Uterus (tissue), 2 donors: ENCODE measurements at regions not wholly inside any gene's neighbourhood (a gene's known extent, or its start where the extent isn't known, plus 50 kb on each side); places are given as distances from the start of the nearest gene placed in this dataset.

Experiments used
- POLR2A ChIP-seq, 2 donors: fragments of 450-650 bp; IDR thresholded peaks; one replicate each; pipeline ENCODE4 v1.6.1; 2016; ENCODE audit warnings: antibody characterized with exemption in 2 of 2, mild to moderate bottlenecking in 1 of 2, moderate library complexity in 1 of 2
- TF ChIP-seq, protein P1 (sequence below), 4 experiments: fragments of 200-600 bp in 2 of 4; fragments of 450-650 bp in 2 of 4; sonication (generic) in 2 of 4; IDR thresholded peaks; one replicate each; pipeline ENCODE4 v1.5.1; 2016 to 2019; ENCODE audit warnings: antibody characterized with exemption in 4 of 4, mild to moderate bottlenecking in 2 of 4, moderate library complexity in 1 of 4

- TF ChIP-seq POLR2A (IDR thresholded peaks at IDR 0.05): no peak
- TF ChIP-seq, protein P1, sequence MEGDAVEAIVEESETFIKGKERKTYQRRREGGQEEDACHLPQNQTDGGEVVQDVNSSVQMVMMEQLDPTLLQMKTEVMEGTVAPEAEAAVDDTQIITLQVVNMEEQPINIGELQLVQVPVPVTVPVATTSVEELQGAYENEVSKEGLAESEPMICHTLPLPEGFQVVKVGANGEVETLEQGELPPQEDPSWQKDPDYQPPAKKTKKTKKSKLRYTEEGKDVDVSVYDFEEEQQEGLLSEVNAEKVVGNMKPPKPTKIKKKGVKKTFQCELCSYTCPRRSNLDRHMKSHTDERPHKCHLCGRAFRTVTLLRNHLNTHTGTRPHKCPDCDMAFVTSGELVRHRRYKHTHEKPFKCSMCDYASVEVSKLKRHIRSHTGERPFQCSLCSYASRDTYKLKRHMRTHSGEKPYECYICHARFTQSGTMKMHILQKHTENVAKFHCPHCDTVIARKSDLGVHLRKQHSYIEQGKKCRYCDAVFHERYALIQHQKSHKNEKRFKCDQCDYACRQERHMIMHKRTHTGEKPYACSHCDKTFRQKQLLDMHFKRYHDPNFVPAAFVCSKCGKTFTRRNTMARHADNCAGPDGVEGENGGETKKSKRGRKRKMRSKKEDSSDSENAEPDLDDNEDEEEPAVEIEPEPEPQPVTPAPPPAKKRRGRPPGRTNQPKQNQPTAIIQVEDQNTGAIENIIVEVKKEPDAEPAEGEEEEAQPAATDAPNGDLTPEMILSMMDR (IDR thresholded peaks at IDR 0.05): no peak
Measured at GRCh38 chr3:189103208-189103607, 68.6 kb upstream of the TPRG1 start.
